H1 (cell line): ENCODE measurements at regions not wholly inside any gene's neighbourhood (a gene's known extent, or its start where the extent isn't known, plus 50 kb on each side); places are given as distances from the start of the nearest gene placed in this dataset.

Experiments
- CTCF ChIA-PET: fragments of 300-600 bp; sonication (Branson Sonifier 250); formaldehyde crosslinking; loops from one replicate; lab custom pipeline; 2021; ENCODE audit not compliant: partially characterized antibody; lab: Charles Lee
- POLR2A ChIA-PET: fragments of 300-600 bp; sonication (Branson Sonifier 250); formaldehyde crosslinking; loops from one replicate; lab custom pipeline; 2021; ENCODE audit warnings: inconsistent platforms; ENCODE audit not compliant: partially characterized antibody; lab: Charles Lee
- DNase-seq, 2 experiments: peaks; one replicate each; pipeline versions ENCODE4 v3.0.0 to v3.0.0-alpha.2; 2010 to 2022; ENCODE audit warnings: low spot score in 2 of 2, low read depth in 1 of 2, mixed read lengths in 1 of 2
- FAIRE-seq: peaks from 2 replicates; lab custom pipeline; 2011; peaks lifted over from hg19 to GRCh38; lab: Jason Lieb, UNC
- H2AFZ ChIP-seq: 2 replicates; pipeline ENCODE4 v1.8.1; 2012; ENCODE audit warnings: low read length, inconsistent platforms
- H2AK5ac ChIP-seq: 2 replicates; pipeline ENCODE4 v1.6.1; 2013; ENCODE audit warnings: low read depth, low read length
- H2BK120ac ChIP-seq: replicated peaks from 2 replicates; pipeline ENCODE3; 2013; ENCODE audit warnings: low read depth, low read length, inconsistent platforms
- H2BK12ac ChIP-seq: 2 replicates; pipeline ENCODE4 v1.6.1; 2013; ENCODE audit warnings: low read depth, low read length
- H2BK15ac ChIP-seq: 2 replicates; pipeline ENCODE4 v1.6.1; 2013; ENCODE audit warnings: low read length
- H2BK20ac ChIP-seq: 2 replicates; pipeline ENCODE4 v1.6.1; 2013; ENCODE audit warnings: low read length
- H2BK5ac ChIP-seq: 2 replicates; pipeline ENCODE4 v1.6.1; 2013; ENCODE audit warnings: low read depth, low read length
- H3K14ac ChIP-seq: 2 replicates; pipeline ENCODE4 v1.6.1; 2013; ENCODE audit warnings: inconsistent platforms; ENCODE audit not compliant: insufficient read length
- H3K18ac ChIP-seq: 2 replicates; pipeline ENCODE4 v1.6.1; 2013; ENCODE audit warnings: low read length; ENCODE audit errors: extremely low read depth
- H3K23ac ChIP-seq: 2 replicates; pipeline ENCODE4 v1.6.1; 2013; ENCODE audit warnings: inconsistent platforms; ENCODE audit not compliant: insufficient read length
- H3K23me2 ChIP-seq: 2 replicates; pipeline ENCODE4 v1.6.1; 2013; ENCODE audit warnings: low read depth, low read length
- H3K27ac ChIP-seq: 2 replicates; pipeline ENCODE4 v1.6.1; 2011; ENCODE audit warnings: low read depth, low read length, inconsistent platforms
- H3K27me3 ChIP-seq, 4 experiments: replicated peaks in 1 of 4; 1 replicate in 1 of 4; 2 replicates in 3 of 4; pipeline versions ENCODE4 v1.6.1 to v1.8.1; 2011 to 2013; ENCODE audit warnings: low read length in 3 of 4, mild to moderate bottlenecking in 3 of 4, inconsistent platforms in 2 of 4, mixed read lengths in 2 of 4, moderate library complexity in 1 of 4; ENCODE audit not compliant: control insufficient read depth in 3 of 4, insufficient read depth in 3 of 4; ENCODE audit errors: extremely low read depth in 1 of 4
- H3K36me3 ChIP-seq, 4 experiments: 2 replicates each; pipeline versions ENCODE4 v1.6.1 to v1.8.1; 2011 to 2013; ENCODE audit warnings: mild to moderate bottlenecking in 4 of 4, low read length in 3 of 4, moderate library complexity in 2 of 4, control low read depth in 1 of 4, inconsistent platforms in 1 of 4; ENCODE audit not compliant: insufficient read depth in 4 of 4, control insufficient read depth in 2 of 4
- H3K4ac ChIP-seq: replicated peaks from 2 replicates; pipeline ENCODE3; 2013; ENCODE audit warnings: low read length, low read depth, mixed read lengths, inconsistent platforms; ENCODE audit not compliant: insufficient read length
- H3K4me1 ChIP-seq, 4 experiments: replicated peaks in 1 of 4; 1 replicate in 1 of 4; 2 replicates in 3 of 4; pipeline versions ENCODE4 v1.6.1 to v1.8.1; 2011 to 2013; ENCODE audit warnings: low read length in 3 of 4, inconsistent platforms in 2 of 4, mixed read lengths in 1 of 4; ENCODE audit not compliant: insufficient read depth in 4 of 4, control insufficient read depth in 3 of 4
- H3K4me2 ChIP-seq, 2 experiments: 2 replicates each; pipeline versions ENCODE4 v1.6.1 to v1.8.1; 2011 to 2013; ENCODE audit warnings: low read depth in 2 of 2, low read length in 2 of 2, control low read depth in 1 of 2, inconsistent platforms in 1 of 2, mild to moderate bottlenecking in 1 of 2; ENCODE audit not compliant: insufficient read depth in 1 of 2
- H3K4me3 ChIP-seq, 4 experiments: fragments of 200-600, 300-600 bp in 1 of 4; sonication (generic), shearing (Covaris generic), sonication (Bioruptor Twin) in 1 of 4; 2 replicates each; pipeline versions ENCODE4 v1.5.1 to v1.8.1; 2011 to 2016; ENCODE audit warnings: low read length in 4 of 4, low read depth in 3 of 4, control low read depth in 2 of 4, inconsistent platforms in 2 of 4, mild to moderate bottlenecking in 2 of 4, mixed read lengths in 1 of 4, moderate library complexity in 1 of 4; ENCODE audit not compliant: insufficient read depth in 2 of 4; ENCODE audit errors: extremely low read depth in 1 of 4
- H3K56ac ChIP-seq: replicated peaks from 2 replicates; pipeline ENCODE3; 2013; ENCODE audit warnings: low read depth, mild to moderate bottlenecking, mixed read lengths, low read length, inconsistent platforms; ENCODE audit not compliant: insufficient read length
- H3K79me1 ChIP-seq: 2 replicates; pipeline ENCODE4 v1.6.1; 2013; ENCODE audit warnings: low read depth, low read length, control low read depth
- H3K79me2 ChIP-seq, 2 experiments: 2 replicates each; pipeline versions ENCODE4 v1.6.1 to v1.8.1; 2012 to 2013; ENCODE audit warnings: low read length in 2 of 2, mild to moderate bottlenecking in 2 of 2, inconsistent platforms in 1 of 2; ENCODE audit not compliant: insufficient read depth in 2 of 2, control insufficient read depth in 1 of 2
- H3K9ac ChIP-seq, 4 experiments: replicated peaks in 1 of 4; 1 replicate in 1 of 4; 2 replicates in 3 of 4; pipeline versions ENCODE4 v1.6.1 to v1.8.1; 2011 to 2013; ENCODE audit warnings: low read depth in 3 of 4, low read length in 3 of 4, control low read depth in 2 of 4, mild to moderate bottlenecking in 2 of 4, moderate library complexity in 2 of 4, inconsistent platforms in 1 of 4; ENCODE audit errors: extremely low read depth in 1 of 4
- H3K9me3 ChIP-seq, 2 experiments: 2 replicates each; pipeline versions ENCODE4 v1.6.1 to v1.8.1; 2012 to 2013; ENCODE audit warnings: mild to moderate bottlenecking in 2 of 2, moderate library complexity in 2 of 2, control low read depth in 1 of 2, inconsistent platforms in 1 of 2, low read depth in 1 of 2, low read length in 1 of 2, mixed read lengths in 1 of 2; ENCODE audit not compliant: insufficient read depth in 2 of 2
- H4K20me1 ChIP-seq, 2 experiments: replicated peaks in 1 of 2; 2 replicates each; pipeline versions ENCODE3 to v1.8.1; 2011 to 2013; ENCODE audit warnings: inconsistent platforms in 2 of 2, low read length in 2 of 2, mild to moderate bottlenecking in 1 of 2; ENCODE audit not compliant: insufficient read depth in 2 of 2, control insufficient read depth in 1 of 2
- H4K5ac ChIP-seq: 2 replicates; pipeline ENCODE4 v1.6.1; 2013; ENCODE audit warnings: low read length, low read depth, mixed read lengths, inconsistent platforms; ENCODE audit not compliant: insufficient read length
- H4K8ac ChIP-seq: 2 replicates; pipeline ENCODE4 v1.8.0; 2013; ENCODE audit warnings: mild to moderate bottlenecking, moderate library complexity, low read length, inconsistent platforms; ENCODE audit not compliant: insufficient read depth; ENCODE audit errors: extremely low read depth
- H4K91ac ChIP-seq: replicated peaks from 2 replicates; pipeline ENCODE3; 2013; ENCODE audit warnings: low read length, mixed read lengths, inconsistent platforms; ENCODE audit not compliant: insufficient read length
- POLR2A ChIP-seq, 2 experiments: IDR thresholded peaks; 1 replicate in 1 of 2; 2 replicates in 1 of 2; pipeline ENCODE4 v1.6.1; 2011; ENCODE audit warnings: low read depth in 2 of 2, low read length in 2 of 2, mild to moderate bottlenecking in 2 of 2; ENCODE audit errors: control extremely low read depth in 1 of 2
- WGBS, 2 experiments: shearing (Covaris generic) in 1 of 2; methylation state at CpG; one replicate each; pipeline versions ENCODE4 v1.1.6 to v1.1.7; 2013 to 2015; ENCODE audit warnings: low lambda C conversion rate in 2 of 2, mixed read lengths in 2 of 2, inconsistent platforms in 1 of 2, low coverage in 1 of 2, missing lambda C conversion rate in 1 of 2; ENCODE audit not compliant: insufficient replicate concordance in 2 of 2, insufficient coverage in 1 of 2, insufficient read length in 1 of 2; ENCODE audit errors: extremely low coverage in 1 of 2, missing lambda C conversion rate in 1 of 2; 5-methylcytosine and 5-hydroxymethylcytosine counted together

DNA sequence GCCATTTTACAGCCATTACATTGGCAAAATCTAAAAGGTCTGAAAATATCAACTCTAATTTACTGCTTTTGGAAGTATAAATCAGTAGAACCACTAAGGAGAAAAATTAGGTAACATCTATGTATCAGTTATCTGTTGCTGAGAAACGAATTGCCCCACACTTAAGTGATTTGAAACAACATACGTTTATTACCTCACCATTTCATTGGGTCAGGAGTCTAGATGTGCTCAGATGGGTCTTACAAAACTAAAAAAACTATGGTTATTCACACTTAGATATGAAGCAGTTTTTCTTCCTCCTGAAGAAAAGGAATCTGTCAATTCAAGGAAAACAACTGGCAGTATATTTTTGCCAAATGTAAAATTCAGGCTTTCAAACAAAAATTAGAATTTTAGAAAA, 80.1 kb upstream of the APBB1IP start:
- TF ChIP-seq POLR2A (IDR thresholded peaks at IDR 0.05; ENCODE audit: control extremely low read depth in 1 of 2, low read depth in 2 of 2, low read length in 2 of 2): no peak
- H3K27me3 ChIP-seq: no peaks in the 10 kb centered on the region
- POLR2A ChIA-PET: no interaction called here

More for the DNA sequence above, 80.1 kb upstream of the APBB1IP start:
- no peaks in the 10 kb centered on the region for H3K4me1 ChIP-seq
- H3K9me3 ChIP-seq: no peaks in the 10 kb centered on the region
- H2BK5ac ChIP-seq: no peak overlapping the region
- H3K18ac ChIP-seq: no peak overlapping the region
- no peak overlapping the region for H4K91ac ChIP-seq
- H2BK20ac ChIP-seq: no peak overlapping the region
- H2AFZ ChIP-seq: no peak overlapping the region
- no peak overlapping the region for H2BK120ac ChIP-seq
- no peak overlapping the region for H4K5ac ChIP-seq
- DNase-seq: no peak
- no peak overlapping the region for H4K8ac ChIP-seq
- H3K27ac ChIP-seq: no peak overlapping the region
- H3K79me1 ChIP-seq: no peaks in the 10 kb centered on the region
- H3K79me2 ChIP-seq: no peaks in the 10 kb centered on the region
- CTCF ChIA-PET: no interaction called here
- WGBS, 2 experiments: 27% methylated on average over 2 of the region's 2 CpGs; no CpG with 5 or more reads in 1 of the 2 experiments
- H2BK12ac ChIP-seq: no peak overlapping the region
- H3K4me2 ChIP-seq: no peak overlapping the region
- no peak overlapping the region for H3K56ac ChIP-seq
- H2BK15ac ChIP-seq: no peak overlapping the region
- no peak overlapping the region for H3K23ac ChIP-seq
- no peak overlapping the region for H3K14ac ChIP-seq
- H3K36me3 ChIP-seq: no peaks in the 10 kb centered on the region
- FAIRE-seq: no peak
- no peaks in the 10 kb centered on the region for H3K23me2 ChIP-seq
- no peaks in the 10 kb centered on the region for H4K20me1 ChIP-seq
- no peak overlapping the region for H3K4ac ChIP-seq
- H3K4me3 ChIP-seq: no peak overlapping the region
- no peak overlapping the region for H3K9ac ChIP-seq
- H2AK5ac ChIP-seq: no peak overlapping the region
